ENCODE measurements at regions not wholly inside any gene's neighbourhood (a gene's known extent, or its start where the extent isn't known, plus 50 kb on each side); places are given as distances from the start of the nearest gene placed in this dataset.

DNA sequence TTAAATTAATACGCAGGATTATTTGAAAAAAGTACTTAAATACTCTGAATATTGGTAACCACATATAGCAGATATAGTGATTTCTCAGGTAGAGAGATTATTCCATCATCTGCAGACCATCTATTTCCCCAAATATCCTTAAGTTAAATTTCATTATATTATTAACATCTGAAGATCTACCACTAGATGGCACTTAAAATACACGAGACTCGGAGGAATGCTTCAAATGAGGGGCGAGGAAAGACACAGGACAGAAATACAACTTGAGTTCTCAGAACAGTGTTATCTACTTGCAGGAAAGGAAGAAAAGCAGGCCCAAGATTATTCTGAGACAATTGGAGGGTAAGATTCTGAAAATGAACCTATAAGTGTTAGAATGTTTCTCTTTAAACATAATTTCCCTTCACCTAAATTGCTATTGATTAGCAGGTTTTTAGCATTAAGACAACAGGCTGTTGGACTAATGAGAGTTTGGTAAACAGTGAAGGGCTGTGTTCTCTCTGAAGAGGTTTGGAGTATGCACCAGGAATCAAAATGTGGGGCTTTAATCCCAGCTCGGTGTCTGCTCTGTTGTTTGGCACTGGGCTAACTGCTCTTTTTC, 76.9 kb upstream of the GCFC2 start:
- no peak for DNase-seq (ENCODE audit: extremely low spot score, unreplicated experiment)
- Mint-ChIP-seq H3K27me3 (no peaks in the 10 kb centered on the region), H3K36me3 (no peaks in the 10 kb centered on the region), H3K9me3 (no peaks in the 10 kb centered on the region), H3K4me3 (no peak overlapping the region), H3K27ac (no peak overlapping the region), H3K4me1 (ENCODE audit: unreplicated experiment) (peaks cover 22% of the 10 kb centered on the region)
- TF ChIP-seq, protein P1, sequence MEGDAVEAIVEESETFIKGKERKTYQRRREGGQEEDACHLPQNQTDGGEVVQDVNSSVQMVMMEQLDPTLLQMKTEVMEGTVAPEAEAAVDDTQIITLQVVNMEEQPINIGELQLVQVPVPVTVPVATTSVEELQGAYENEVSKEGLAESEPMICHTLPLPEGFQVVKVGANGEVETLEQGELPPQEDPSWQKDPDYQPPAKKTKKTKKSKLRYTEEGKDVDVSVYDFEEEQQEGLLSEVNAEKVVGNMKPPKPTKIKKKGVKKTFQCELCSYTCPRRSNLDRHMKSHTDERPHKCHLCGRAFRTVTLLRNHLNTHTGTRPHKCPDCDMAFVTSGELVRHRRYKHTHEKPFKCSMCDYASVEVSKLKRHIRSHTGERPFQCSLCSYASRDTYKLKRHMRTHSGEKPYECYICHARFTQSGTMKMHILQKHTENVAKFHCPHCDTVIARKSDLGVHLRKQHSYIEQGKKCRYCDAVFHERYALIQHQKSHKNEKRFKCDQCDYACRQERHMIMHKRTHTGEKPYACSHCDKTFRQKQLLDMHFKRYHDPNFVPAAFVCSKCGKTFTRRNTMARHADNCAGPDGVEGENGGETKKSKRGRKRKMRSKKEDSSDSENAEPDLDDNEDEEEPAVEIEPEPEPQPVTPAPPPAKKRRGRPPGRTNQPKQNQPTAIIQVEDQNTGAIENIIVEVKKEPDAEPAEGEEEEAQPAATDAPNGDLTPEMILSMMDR (conservative IDR thresholded peaks at IDR 0.05): peak; percentile 81

DNA sequence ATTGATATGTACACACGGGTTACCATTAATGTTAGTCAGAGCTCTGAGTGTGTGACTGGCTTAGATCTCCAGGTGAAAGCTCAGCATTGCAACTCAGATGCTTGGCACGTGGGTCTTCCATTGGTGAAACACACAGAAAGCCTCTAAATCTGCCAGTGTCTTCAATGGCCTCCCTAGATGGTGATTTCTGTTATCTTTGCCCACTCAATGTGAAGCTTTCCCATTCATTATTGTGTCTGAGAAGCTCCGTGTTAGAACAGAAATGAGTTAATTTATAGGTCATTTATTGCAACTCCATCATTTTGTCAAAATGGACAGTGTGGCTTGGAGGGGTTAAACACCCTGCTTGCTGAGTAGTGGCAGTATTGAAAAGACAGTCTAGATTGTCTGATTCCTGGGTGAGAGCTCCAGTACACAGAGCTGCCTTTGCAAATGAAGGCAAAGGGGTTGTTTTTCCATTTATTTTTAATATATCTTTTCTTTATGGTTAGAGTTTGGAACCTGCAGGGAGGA, 64.7 kb upstream of the GCFC2 start:
- DNase-seq (ENCODE audit: extremely low spot score, unreplicated experiment): no peak
- TF ChIP-seq, protein P1 (conservative IDR thresholded peaks at IDR 0.05): no peak
- peaks cover 18% of the 10 kb centered on the region for H3K27me3 Mint-ChIP-seq
- no peak overlapping the region for H3K4me3 Mint-ChIP-seq
- no peaks in the 10 kb centered on the region for H3K36me3 Mint-ChIP-seq
- H3K4me1 Mint-ChIP-seq (ENCODE audit: unreplicated experiment): peaks cover 13% of the 10 kb centered on the region
- no peaks in the 10 kb centered on the region for H3K9me3 Mint-ChIP-seq
- no peak overlapping the region for H3K27ac Mint-ChIP-seq

DNA sequence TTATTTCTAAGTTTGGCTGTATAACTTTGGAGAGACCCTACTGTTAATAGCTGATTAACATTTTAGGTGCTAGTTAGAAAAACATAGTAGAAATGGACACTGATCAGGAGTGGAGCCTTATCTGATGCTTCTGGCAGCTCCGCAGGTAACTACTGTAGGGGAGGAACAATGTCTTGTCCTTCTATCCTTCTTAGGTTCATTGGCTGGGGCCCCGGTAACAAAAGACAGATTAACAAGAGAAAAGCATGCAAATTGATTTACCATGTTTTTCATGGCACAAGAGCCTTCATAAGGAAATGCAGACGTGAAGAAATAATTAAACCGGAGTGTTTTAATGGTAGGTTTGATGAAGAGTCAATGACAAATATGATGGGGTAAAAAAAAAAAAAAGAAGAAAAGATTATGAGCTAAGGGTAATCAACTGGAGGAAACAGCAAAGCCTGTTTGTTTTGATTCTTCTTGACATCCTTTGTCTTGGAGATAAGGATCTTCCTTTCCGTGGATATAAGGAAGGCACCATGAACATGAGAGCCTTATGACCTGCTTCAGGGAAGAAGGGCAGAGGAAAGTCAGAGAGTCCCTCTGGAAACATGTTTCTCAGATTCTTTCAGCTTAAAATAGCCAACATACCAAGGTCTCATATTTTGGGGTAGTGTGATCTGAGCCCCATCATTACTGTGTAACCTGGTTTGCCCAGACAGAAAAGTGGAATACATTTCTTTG, 62.4 kb upstream of the GCFC2 start:
- TF ChIP-seq, protein P1 (conservative IDR thresholded peaks at IDR 0.05): no peak
- H3K4me1 Mint-ChIP-seq (ENCODE audit: unreplicated experiment): peaks cover 13% of the 10 kb centered on the region
- no peaks in the 10 kb centered on the region for H3K9me3 Mint-ChIP-seq
- peaks cover 22% of the 10 kb centered on the region for H3K27me3 Mint-ChIP-seq
- no peak overlapping the region for H3K4me3 Mint-ChIP-seq
- no peak for DNase-seq (ENCODE audit: extremely low spot score, unreplicated experiment)
- H3K36me3 Mint-ChIP-seq: no peaks in the 10 kb centered on the region
- no peak overlapping the region for H3K27ac Mint-ChIP-seq

DNA sequence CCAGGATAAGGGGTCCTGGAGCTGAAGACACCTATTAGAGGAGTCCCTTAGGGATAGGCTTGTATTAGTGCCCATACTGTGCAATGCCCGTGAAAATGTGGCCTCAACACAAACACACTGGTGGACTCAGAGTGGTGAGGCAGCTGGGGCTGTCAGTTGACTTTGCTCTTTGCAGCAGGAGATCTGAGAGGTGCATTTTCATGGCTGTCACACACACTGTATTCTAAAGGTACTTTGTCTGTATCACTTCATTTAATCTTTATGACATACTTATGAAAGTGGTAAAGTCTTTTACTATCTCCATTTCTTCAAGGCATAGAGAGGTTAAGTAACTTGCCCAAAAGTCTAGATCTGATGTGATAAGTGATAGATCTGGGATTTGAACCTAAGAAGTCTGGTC, 55.1 kb upstream of the GCFC2 start:
- DNase-seq (ENCODE audit: extremely low spot score, unreplicated experiment): no peak
- Mint-ChIP-seq H3K27me3 (peaks cover 14% of the 10 kb centered on the region), H3K4me3 (no peak overlapping the region), H3K4me1 (ENCODE audit: unreplicated experiment) (no peaks in the 10 kb centered on the region), H3K9me3 (no peaks in the 10 kb centered on the region), H3K27ac (no peak overlapping the region), H3K36me3 (no peaks in the 10 kb centered on the region)
- TF ChIP-seq, protein P1 (conservative IDR thresholded peaks at IDR 0.05): no peak

DNA sequence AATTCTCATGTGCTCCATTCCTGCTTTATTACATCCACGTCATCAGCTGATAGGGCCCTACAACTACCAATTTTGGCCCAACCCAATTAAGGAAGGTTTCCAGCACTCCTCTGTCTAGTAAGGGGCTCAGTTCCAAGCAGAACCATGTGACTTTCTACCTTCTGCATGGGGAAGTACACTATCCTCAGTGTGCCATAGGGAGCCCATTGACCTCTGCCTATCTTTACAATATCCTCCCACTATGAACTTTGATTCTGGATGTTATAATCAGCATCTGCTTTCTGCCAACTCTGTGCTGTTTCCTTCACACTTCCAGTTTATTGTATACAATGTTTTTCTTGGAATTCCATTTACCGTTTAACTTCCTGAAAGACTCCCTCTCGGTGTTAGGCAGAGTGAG, 53.9 kb upstream of the GCFC2 start:
- no peaks in the 10 kb centered on the region for H3K4me1 Mint-ChIP-seq (ENCODE audit: unreplicated experiment)
- no peaks in the 10 kb centered on the region for H3K9me3 Mint-ChIP-seq
- no peak for DNase-seq (ENCODE audit: extremely low spot score, unreplicated experiment)
- H3K36me3 Mint-ChIP-seq: no peaks in the 10 kb centered on the region
- no peak overlapping the region for H3K4me3 Mint-ChIP-seq
- peaks cover 14% of the 10 kb centered on the region for H3K27me3 Mint-ChIP-seq
- H3K27ac Mint-ChIP-seq: no peak overlapping the region
- TF ChIP-seq, protein P1 (conservative IDR thresholded peaks at IDR 0.05): no peak

Measured in type B pancreatic cell (in vitro differentiated cells).